ENCODE measurements at regions not wholly inside any gene's neighbourhood (a gene's known extent, or its start where the extent isn't known, plus 50 kb on each side); places are given as distances from the start of the nearest gene placed in this dataset.
"Not testable (repeated sequence)": the region's sequence is repeated elsewhere in the genome, so short reads cannot be mapped to it uniquely, and the experiment has no call there.

DNA sequence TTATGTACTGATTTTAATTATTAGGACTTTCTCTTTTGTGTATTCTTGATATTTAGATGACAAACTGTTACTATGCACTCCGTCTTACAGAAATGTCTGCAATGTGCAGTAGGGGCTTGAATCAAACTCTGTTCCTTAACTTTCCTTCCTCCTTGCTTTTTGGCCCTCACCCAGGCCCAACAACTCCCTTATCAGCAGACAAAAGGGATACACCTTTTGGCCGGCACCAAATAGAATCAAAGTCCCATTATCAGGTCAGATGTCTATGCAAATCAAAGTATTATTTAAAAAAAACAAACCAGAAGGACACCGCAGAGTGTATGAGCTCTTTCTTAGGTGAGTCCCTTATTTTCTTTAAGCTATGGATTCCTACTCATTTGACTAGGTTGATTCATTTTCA, 116.3 kb upstream of the SERPINE2 start:
- TF ChIP-seq CTCF (IDR thresholded peaks at IDR 0.05) (no peak), POLR2A (IDR thresholded peaks at IDR 0.05) (no peak)
- DNase-seq (ENCODE audit: low spot score in 2 of 2), result no peak
- WGBS, 2 donors, result 93 to 95% methylated on average over 3 of the region's 3 CpGs
- no peak overlapping the region for H3K4me3 ChIP-seq (ENCODE audit: low read depth, poor library complexity, severe bottlenecking)
- intact Hi-C loops (cut with DNase I; ENCODE audit: low total_unique reads), result no loop called here

GRCh38 chr2:224151680-224152310, 112.7 kb upstream of the SERPINE2 start:
- H3K4me3 ChIP-seq (ENCODE audit: low read depth, poor library complexity, severe bottlenecking), result no peak overlapping the region
- 90 to 93% methylated on average over 9 of the region's 9 CpGs for WGBS, 2 donors
- intact Hi-C loops (cut with DNase I; ENCODE audit: low total_unique reads), result no loop called here
- DNase-seq (ENCODE audit: low spot score in 2 of 2), result no peak
- no peak for TF ChIP-seq CTCF (IDR thresholded peaks at IDR 0.05)
- TF ChIP-seq POLR2A (IDR thresholded peaks at IDR 0.05), result no peak

DNA sequence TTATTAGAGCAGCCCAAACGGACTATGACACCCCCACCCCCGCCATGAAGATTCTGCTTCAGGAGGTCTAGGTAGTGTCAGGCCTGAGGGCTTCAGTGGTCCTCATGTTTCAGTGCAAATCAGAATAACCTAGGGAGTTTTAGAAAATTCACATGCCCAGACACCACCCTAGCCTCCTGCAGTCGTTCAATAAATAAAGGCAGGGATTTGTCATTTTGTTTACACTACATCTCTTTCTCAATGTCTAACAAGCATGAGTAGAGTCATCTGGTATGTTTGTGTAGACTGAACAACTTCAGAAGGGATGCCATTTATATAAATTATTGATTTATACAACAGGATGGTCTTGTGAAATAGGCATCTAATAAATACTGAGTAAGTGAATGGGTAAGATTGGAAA, 112.1 kb upstream of the SERPINE2 start:
- intact Hi-C loops (cut with DNase I; ENCODE audit: low total_unique reads), result no loop called here
- no peak for TF ChIP-seq CTCF (IDR thresholded peaks at IDR 0.05)
- TF ChIP-seq POLR2A (IDR thresholded peaks at IDR 0.05), result no peak
- no peak overlapping the region for H3K4me3 ChIP-seq (ENCODE audit: low read depth, poor library complexity, severe bottlenecking)
- 57 to 74% methylated on average over 3 of the region's 3 CpGs for WGBS, 2 donors
- no peak for DNase-seq (ENCODE audit: low spot score in 2 of 2)

DNA sequence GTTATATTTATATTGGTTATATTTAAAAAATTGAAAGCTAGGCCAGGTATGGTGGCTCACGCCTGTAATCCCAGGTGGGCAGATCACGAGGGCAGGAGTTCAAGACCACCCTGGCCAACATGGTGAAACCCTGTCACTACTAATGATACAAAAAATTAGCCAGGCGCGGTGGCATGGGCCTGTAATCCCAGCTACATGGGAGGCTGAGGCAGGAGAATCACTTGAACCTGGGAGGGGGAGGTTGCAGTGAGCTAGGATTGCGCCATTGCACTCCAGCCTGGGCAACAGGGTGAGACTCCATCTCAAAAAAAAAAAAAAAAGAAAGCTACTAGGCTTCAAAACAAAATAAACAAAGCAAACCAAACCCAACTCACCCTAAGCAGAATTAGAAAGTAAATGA, 109.0 kb upstream of the SERPINE2 start:
- intact Hi-C loops (cut with DNase I; ENCODE audit: low total_unique reads); DNase-seq (ENCODE audit: low spot score in 2 of 2); H3K4me3 ChIP-seq (ENCODE audit: low read depth, poor library complexity, severe bottlenecking): not testable (repeated sequence)
- 93 to 94% methylated on average over 5 of the region's 5 CpGs for WGBS, 2 donors

DNA sequence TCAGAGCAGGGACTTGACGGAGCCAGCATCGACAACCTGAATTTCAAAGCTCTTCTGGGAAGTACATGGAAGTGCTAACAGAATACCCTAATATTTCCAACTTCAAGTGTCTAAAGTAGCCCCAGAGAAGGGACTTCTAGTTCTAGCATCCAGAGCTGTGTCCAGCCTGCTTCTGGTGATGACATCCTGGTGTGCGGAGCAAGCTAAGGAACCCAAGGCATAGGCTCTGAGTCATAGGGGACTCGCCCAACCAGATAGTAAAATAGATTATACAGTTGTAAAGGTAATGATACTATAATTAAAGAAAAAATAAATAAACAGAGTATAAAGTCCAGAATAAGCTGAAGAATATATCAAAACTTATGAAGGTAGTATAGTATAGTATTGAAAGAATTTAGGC, 108.1 kb upstream of the SERPINE2 start:
- intact Hi-C loops (cut with DNase I; ENCODE audit: low total_unique reads), result no loop called here
- TF ChIP-seq POLR2A (IDR thresholded peaks at IDR 0.05) (no peak), CTCF (IDR thresholded peaks at IDR 0.05) (no peak)
- no peak for DNase-seq (ENCODE audit: low spot score in 2 of 2)
- 86 to 90% methylated on average over 4 of the region's 4 CpGs for WGBS, 2 donors
- no peak overlapping the region for H3K4me3 ChIP-seq (ENCODE audit: low read depth, poor library complexity, severe bottlenecking)

DNA sequence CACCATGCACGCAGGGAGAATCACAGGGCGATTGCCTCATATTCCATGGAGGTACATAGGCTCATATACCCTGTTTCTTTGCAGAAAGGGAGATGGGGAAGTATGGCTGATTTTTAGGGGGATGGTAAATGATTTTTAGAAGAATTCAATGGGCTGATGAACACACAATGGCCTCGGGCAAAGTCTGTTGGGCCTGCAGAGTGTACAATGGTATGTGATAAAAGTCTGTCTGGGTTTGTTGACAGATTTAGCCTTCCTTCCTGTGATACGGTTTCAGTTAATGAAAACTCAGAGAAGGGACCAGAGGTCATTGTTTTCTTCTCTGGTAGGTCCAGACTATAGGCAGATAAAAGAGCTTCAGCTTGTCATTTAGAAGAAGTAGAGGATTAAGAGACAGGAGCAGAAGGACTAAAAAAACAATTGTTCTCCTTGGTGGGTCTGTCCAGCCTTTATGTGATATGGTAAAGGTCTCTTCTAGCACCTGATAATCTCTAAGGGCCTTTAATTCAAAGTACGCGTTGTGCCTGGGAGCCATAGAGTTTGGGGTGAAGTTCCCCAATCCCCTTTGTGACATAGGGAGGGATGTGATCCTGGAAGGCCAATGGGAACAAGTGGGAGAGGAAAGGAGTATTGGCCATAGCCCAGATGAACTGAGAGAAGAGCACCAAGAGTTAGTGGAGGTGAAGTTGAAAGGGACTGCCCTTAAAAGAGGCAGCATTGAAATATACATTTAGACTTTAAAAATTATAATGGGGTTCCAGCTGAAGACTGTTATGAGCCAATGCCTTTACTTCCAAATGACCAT, 107.5 kb upstream of the SERPINE2 start:
- no peak overlapping the region for H3K4me3 ChIP-seq (ENCODE audit: low read depth, poor library complexity, severe bottlenecking)
- WGBS, 2 donors, result 82 to 84% methylated on average over 6 of the region's 6 CpGs
- TF ChIP-seq POLR2A (IDR thresholded peaks at IDR 0.05) (no peak), CTCF (IDR thresholded peaks at IDR 0.05) (no peak)
- intact Hi-C loops (cut with DNase I; ENCODE audit: low total_unique reads), result no loop called here
- no peak for DNase-seq (ENCODE audit: low spot score in 2 of 2)

Measured in lower leg skin (tissue), 4 donors.